ENCODE measurements at regions not wholly inside any gene's neighbourhood (a gene's known extent, or its start where the extent isn't known, plus 50 kb on each side); places are given as distances from the start of the nearest gene placed in this dataset.

DNA sequence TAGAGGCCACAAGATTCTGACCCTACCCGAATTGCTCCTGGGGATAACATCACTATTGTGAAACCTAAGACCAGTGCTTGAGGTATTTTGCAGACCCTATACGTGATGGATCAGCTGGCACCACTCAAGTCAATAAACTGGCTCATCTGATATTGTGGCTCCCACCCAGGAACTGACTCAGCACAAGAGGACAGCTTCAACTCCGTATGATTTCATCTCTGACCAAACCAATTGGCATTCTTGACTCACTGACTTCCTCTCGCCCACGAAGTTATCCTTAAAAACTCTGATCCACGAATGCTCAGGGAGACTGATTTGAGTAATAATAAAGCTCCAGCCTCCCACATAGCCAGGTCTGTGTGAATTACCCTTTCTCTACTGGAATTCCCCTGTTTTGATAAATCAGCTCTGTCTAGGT, 1036.1 kb upstream of the TMEM132C start:
- H3K9me2 ChIP-seq (ENCODE audit: insufficient read depth): no peaks in the 10 kb centered on the region
- no peak overlapping the region for H3K4me2 ChIP-seq
- no peak for ATAC-seq
- Mint-ChIP-seq H3K9me3 (peaks cover 70% of the 10 kb centered on the region), H3K4me1 (no peaks in the 10 kb centered on the region), H3K27me3 (ENCODE audit: insufficient read depth, low read depth, poor library complexity) (no peaks in the 10 kb centered on the region), H3K4me3 (no peak overlapping the region), H3K36me3 (ENCODE audit: low read depth) (peaks cover 27% of the 10 kb centered on the region), H3K27ac (no peak overlapping the region)
- H4K20me1 ChIP-seq (replicated peaks; ENCODE audit: insufficient read depth): no peaks in the 10 kb centered on the region
- H2AFZ ChIP-seq: no peak overlapping the region
- H3K4me3 ChIP-seq: no peak overlapping the region
- no peaks in the 10 kb centered on the region for H3K4me1 ChIP-seq (ENCODE audit: insufficient read depth)
- H3K79me2 ChIP-seq (replicated peaks; ENCODE audit: insufficient read depth): no peaks in the 10 kb centered on the region
- H3K27ac ChIP-seq (ENCODE audit: low read depth): no peak overlapping the region
- no peaks in the 10 kb centered on the region for H3F3A ChIP-seq (replicated peaks; ENCODE audit: low read depth)
- H3K36me3 ChIP-seq (ENCODE audit: insufficient read depth): no peaks in the 10 kb centered on the region
- DNase-seq (ENCODE audit: low spot score): no peak
- no peaks in the 10 kb centered on the region for H3K27me3 ChIP-seq (ENCODE audit: insufficient read depth)
- TF ChIP-seq, protein P1, sequence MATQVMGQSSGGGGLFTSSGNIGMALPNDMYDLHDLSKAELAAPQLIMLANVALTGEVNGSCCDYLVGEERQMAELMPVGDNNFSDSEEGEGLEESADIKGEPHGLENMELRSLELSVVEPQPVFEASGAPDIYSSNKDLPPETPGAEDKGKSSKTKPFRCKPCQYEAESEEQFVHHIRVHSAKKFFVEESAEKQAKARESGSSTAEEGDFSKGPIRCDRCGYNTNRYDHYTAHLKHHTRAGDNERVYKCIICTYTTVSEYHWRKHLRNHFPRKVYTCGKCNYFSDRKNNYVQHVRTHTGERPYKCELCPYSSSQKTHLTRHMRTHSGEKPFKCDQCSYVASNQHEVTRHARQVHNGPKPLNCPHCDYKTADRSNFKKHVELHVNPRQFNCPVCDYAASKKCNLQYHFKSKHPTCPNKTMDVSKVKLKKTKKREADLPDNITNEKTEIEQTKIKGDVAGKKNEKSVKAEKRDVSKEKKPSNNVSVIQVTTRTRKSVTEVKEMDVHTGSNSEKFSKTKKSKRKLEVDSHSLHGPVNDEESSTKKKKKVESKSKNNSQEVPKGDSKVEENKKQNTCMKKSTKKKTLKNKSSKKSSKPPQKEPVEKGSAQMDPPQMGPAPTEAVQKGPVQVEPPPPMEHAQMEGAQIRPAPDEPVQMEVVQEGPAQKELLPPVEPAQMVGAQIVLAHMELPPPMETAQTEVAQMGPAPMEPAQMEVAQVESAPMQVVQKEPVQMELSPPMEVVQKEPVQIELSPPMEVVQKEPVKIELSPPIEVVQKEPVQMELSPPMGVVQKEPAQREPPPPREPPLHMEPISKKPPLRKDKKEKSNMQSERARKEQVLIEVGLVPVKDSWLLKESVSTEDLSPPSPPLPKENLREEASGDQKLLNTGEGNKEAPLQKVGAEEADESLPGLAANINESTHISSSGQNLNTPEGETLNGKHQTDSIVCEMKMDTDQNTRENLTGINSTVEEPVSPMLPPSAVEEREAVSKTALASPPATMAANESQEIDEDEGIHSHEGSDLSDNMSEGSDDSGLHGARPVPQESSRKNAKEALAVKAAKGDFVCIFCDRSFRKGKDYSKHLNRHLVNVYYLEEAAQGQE (IDR thresholded peaks at IDR 0.05; ENCODE audit: unreplicated experiment): no peak
- TF ChIP-seq EZH2phosphoT487 (IDR thresholded peaks at IDR 0.05; ENCODE audit: unreplicated experiment): no peak
- no peak for TF ChIP-seq EZH2 (IDR thresholded peaks at IDR 0.05; ENCODE audit: low read depth, unreplicated experiment)
- no peak for TF ChIP-seq ZNF462 (CRISPR knock-in tag; IDR thresholded peaks at IDR 0.05)
- TF ChIP-seq ETS1 (IDR thresholded peaks at IDR 0.05): no peak
- TF ChIP-seq ZNF331 (CRISPR knock-in tag; IDR thresholded peaks at IDR 0.05; ENCODE audit: low read depth): no peak
- no peak for TF ChIP-seq STAT1 (IDR thresholded peaks at IDR 0.05; ENCODE audit: unreplicated experiment)
- no peak for TF ChIP-seq CTCF (conservative IDR thresholded peaks at IDR 0.05; ENCODE audit: low read depth in 2 of 2)
- no peak for TF ChIP-seq CREB1 (CRISPR knock-in tag; IDR thresholded peaks at IDR 0.05; ENCODE audit: low read depth)
- TF ChIP-seq ZNF114 (CRISPR knock-in tag; IDR thresholded peaks at IDR 0.05): no peak
- no peak for TF ChIP-seq POLR2AphosphoS5 (IDR thresholded peaks at IDR 0.05; ENCODE audit: low read depth)
- no peak for TF ChIP-seq NANOG (IDR thresholded peaks at IDR 0.05; ENCODE audit: borderline replicate concordance)
- no peak for TF ChIP-seq JUNB (IDR thresholded peaks at IDR 0.05; ENCODE audit: unreplicated experiment)
